22Rv1 (cell line): ENCODE measurements at regions not wholly inside any gene's neighbourhood (a gene's known extent, or its start where the extent isn't known, plus 50 kb on each side); places are given as distances from the start of the nearest gene placed in this dataset.

Experiments
- H3K27ac ChIP-seq: fragments of 450-650 bp; 2 replicates; pipeline ENCODE4 v1.5.1; 2017
- ZFX ChIP-seq: fragments of 450-650 bp; IDR thresholded peaks from 2 replicates; pipeline ENCODE4 v1.6.1; 2017; ENCODE audit warnings: antibody characterized with exemption, borderline replicate concordance
- TF ChIP-seq, protein P1 (sequence below): fragments of 450-650 bp; IDR thresholded peaks from 2 replicates; pipeline ENCODE4 v1.5.1; 2017; ENCODE audit warnings: mild to moderate bottlenecking

DNA sequence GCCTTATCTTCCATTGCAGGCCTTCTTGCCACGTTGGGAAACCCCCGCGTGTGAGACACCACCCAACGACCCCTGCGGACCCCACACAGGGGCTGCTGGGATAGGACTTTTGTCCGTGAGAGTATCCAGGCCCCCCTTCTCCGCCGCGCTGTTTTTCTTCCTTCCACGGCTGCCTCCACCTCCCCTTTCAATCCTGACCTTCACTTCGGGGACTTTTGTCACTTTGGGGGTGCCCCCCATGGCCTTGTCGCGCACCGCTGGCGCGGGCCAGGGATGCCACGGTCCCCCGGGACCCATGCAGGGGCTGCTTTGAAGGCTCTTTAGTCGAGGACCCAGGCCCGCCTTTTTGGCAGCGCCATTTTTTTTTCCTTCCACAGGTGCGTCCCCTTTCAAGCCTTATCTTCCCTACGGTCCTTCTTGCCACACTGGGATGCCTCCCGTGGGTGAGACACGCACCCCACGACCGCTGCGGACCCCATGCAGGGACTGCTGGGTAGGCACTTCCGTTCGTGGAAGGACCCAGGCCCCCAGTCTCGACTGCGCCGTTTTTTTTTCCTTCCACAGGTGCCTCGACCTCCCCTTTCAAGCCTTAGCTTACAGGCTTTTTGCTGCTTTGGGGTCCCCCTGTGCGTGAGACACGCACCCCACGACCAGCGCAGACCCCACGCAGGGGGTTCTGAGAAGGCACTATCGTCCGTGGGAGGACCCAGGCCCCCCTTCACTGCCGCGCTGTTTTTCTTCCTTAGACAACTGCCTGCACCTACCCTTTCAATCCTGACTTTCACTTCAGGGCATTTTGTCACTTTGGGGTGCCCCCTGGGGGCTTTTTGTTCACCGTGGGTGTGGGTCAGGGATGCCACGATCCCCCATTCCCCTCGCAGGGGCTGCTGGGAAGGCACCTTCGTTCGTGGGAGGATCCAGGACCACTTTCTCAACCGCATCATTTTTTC lies 267.4 kb downstream of the ALG10 start:
- no peak for TF ChIP-seq ZFX
- TF ChIP-seq, protein P1, sequence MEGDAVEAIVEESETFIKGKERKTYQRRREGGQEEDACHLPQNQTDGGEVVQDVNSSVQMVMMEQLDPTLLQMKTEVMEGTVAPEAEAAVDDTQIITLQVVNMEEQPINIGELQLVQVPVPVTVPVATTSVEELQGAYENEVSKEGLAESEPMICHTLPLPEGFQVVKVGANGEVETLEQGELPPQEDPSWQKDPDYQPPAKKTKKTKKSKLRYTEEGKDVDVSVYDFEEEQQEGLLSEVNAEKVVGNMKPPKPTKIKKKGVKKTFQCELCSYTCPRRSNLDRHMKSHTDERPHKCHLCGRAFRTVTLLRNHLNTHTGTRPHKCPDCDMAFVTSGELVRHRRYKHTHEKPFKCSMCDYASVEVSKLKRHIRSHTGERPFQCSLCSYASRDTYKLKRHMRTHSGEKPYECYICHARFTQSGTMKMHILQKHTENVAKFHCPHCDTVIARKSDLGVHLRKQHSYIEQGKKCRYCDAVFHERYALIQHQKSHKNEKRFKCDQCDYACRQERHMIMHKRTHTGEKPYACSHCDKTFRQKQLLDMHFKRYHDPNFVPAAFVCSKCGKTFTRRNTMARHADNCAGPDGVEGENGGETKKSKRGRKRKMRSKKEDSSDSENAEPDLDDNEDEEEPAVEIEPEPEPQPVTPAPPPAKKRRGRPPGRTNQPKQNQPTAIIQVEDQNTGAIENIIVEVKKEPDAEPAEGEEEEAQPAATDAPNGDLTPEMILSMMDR = no peak

DNA sequence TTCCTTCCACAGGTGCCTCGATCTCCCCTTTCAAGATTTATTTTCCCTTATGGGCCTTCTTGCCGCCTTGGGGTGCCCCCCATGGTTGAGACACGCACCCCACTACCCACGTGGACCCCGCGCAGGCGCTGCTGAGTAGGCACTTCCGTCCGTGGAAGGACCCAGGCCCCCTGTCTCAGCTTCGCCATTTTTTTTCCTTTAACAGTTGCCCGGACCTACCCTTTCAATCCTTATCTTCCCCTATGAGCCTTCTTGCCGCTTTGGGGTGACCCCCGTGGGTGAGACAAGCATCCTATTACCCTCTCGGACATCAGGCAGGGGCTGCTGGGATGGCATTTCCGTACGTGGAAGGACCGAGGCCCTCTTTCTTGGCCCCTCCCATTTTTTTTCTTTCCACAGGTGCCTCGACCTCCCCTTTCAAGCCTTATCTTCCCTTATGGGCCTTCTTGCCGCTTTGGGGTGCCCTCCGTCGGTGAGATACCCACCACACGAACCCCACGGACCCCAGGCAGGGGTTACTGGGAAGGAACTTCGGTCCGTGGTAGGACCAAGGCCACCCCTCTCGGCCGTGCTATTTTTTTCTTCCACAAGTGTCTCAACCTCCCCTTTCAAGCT lies 268.2 kb downstream of the ALG10 start:
- no peak overlapping the region for H3K27ac ChIP-seq
- no peak for TF ChIP-seq ZFX
- TF ChIP-seq, protein P1 = no peak

More for the DNA sequence above, 267.4 kb downstream of the ALG10 start:
- no peak overlapping the region for H3K27ac ChIP-seq

DNA sequence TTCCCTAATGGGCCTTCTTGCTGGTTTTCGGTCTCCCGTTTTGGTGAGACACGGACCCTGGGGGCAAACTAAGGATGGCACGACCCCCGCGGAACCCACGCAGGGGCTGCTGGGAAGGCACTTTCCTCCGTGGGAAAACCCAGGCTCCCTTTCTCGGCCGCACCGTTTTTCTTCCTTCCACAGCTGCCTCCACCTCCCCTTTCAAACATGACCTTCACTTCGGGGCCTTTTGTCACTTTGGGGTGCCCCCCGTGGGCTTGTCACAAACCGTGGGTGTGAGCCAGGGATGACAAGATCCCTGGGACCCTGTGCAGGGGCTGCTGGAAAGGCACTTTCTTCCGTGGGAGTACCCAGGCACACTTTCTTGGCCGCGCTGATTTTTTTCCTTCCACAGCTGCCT lies 268.7 kb downstream of the ALG10 start:
- H3K27ac ChIP-seq = no peak overlapping the region
- no peak for TF ChIP-seq ZFX
- TF ChIP-seq, protein P1 = no peak

DNA sequence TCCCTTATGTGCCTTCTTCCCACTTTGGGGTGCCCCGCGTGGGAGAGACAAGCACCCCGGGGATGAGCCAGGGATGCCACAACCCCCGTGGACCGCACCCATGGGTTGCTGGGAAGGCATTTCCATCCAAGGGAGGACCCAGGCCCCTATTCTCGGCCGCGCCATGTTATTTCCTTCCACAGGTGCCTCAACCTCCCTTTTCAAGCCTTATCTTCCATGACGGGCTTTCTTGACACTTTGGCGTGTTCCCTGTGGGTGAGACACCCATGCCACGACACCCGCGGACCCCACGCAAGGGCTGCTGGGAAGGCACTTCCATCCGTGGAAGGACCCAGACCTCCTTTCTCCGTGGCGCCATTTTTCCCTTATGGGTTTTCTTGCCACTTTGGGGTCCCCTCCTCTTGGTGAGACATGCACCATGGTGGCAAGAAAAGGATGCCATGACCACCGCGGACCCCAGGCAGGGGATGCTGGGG lies 269.2 kb downstream of the ALG10 start:
- no peak overlapping the region for H3K27ac ChIP-seq
- TF ChIP-seq, protein P1 = no peak
- TF ChIP-seq ZFX = no peak

DNA sequence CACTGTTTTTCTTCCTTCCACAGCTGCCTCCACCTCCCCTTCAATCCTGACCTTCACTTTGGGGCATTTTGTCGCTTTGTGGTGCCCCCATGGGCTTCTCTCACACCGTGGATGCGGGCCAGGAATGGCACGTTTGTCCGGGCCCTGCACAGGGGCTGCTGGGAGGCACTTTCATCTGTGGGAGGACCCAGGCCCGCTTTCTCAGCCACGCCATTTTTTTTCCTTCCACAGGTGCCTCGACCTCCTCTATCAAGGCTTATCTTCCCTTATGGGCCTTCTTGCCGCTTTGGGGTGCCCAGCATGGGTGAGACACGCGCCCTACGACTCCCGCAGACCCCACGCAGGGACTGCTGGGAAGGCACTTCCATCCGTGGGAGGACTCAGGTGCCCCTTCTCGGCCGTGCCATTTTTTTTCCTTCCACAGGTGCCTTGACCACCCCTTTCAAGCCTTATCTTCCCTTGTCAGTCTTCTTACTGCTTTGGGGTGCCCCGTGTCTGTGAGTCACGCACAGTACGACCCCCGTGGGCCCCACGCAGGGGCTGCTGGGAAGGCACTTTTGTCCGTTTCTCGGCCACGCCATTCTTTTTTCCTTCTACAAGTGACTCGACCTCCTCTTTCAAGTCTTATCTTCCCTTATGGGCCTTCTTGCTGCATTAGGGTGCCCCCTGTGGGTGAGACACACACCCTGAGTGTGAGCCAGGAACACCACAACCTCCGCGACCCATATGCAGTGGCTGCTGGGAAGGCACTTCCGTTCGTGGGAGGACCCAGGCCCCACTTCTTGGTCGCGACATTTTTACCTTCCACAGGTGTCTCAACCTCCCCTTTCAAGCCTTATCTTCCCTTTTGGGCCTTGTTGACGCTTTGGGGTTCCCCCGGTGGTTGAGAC lies 270.7 kb downstream of the ALG10 start:
- no peak overlapping the region for H3K27ac ChIP-seq
- TF ChIP-seq, protein P1 = peak; percentile 46
- TF ChIP-seq ZFX = no peak

DNA sequence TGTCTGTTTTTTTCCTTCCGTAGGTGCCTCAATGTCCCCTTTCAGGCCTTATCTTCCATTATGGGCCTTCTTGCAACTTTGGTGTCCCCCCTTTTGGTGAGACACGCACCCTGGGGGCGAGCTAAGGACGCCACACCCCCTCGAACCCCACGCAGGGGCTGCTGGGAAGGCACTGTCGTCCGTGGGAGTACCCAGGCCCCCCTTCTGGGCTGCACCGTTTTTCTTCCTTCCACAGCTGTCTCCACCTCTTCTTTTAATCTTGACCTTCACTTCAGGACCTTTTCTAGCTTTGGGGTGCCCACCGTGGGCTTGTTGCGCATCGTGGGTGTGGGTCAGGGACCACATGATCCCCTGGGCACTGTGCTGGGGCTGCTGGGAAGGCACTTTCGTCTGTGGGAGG lies 271.8 kb downstream of the ALG10 start:
- no peak for TF ChIP-seq ZFX
- TF ChIP-seq, protein P1 = no peak
- H3K27ac ChIP-seq = no peak overlapping the region
